Chondrocyte (in vitro differentiated cells): ENCODE measurements at regions not wholly inside any gene's neighbourhood (a gene's known extent, or its start where the extent isn't known, plus 50 kb on each side); places are given as distances from the start of the nearest gene placed in this dataset.
"Not testable (repeated sequence)": the region's sequence is repeated elsewhere in the genome, so short reads cannot be mapped to it uniquely, and the experiment has no call there.

ENCODE experiments used
- DNase-seq: peaks from one replicate; pipeline ENCODE4 v3.0.0; 2021; ENCODE audit warnings: mixed read lengths, low spot score
- H3K27ac Mint-ChIP-seq: one replicate; pipeline ENCODE4 v1.8.0; 2021; ENCODE audit warnings: mild to moderate bottlenecking, moderate library complexity, mixed read lengths; ENCODE audit not compliant: unreplicated experiment
- H3K27me3 Mint-ChIP-seq: 2 replicates; pipeline ENCODE4 v1.8.0; 2021; ENCODE audit warnings: low read depth, mixed read lengths
- H3K36me3 Mint-ChIP-seq: 2 replicates; pipeline ENCODE4 v1.8.0; 2021; ENCODE audit warnings: low read depth, mixed read lengths
- H3K4me1 Mint-ChIP-seq: 2 replicates; pipeline ENCODE4 v1.8.0; 2021; ENCODE audit warnings: low read depth, mild to moderate bottlenecking, mixed read lengths
- H3K4me3 Mint-ChIP-seq: one replicate; pipeline ENCODE4 v1.8.0; 2021; ENCODE audit warnings: mild to moderate bottlenecking, moderate library complexity, mixed read lengths; ENCODE audit not compliant: unreplicated experiment
- H3K9me3 Mint-ChIP-seq: 2 replicates; pipeline ENCODE4 v1.8.0; 2021; ENCODE audit warnings: low read depth, mixed read lengths

GRCh38 chr22:15583007-15583406, 55.0 kb downstream of the OR11H1 start:
- not testable (repeated sequence) for H3K27ac Mint-ChIP-seq, H3K27me3 Mint-ChIP-seq, H3K9me3 Mint-ChIP-seq, H3K36me3 Mint-ChIP-seq, H3K4me1 Mint-ChIP-seq, H3K4me3 Mint-ChIP-seq, DNase-seq

- H3K4me1 Mint-ChIP-seq, H3K27ac Mint-ChIP-seq, H3K27me3 Mint-ChIP-seq, H3K9me3 Mint-ChIP-seq, DNase-seq, H3K36me3 Mint-ChIP-seq, H3K4me3 Mint-ChIP-seq: not testable (repeated sequence)
Measured at GRCh38 chr22:15602199-15602598, 74.2 kb downstream of the OR11H1 start.

- not testable (repeated sequence) for H3K9me3 Mint-ChIP-seq, H3K36me3 Mint-ChIP-seq, DNase-seq, H3K27me3 Mint-ChIP-seq, H3K4me3 Mint-ChIP-seq, H3K4me1 Mint-ChIP-seq, H3K27ac Mint-ChIP-seq
Measured at GRCh38 chr22:15603111-15603510, 75.1 kb downstream of the OR11H1 start.

- DNase-seq, H3K4me1 Mint-ChIP-seq, H3K27me3 Mint-ChIP-seq, H3K9me3 Mint-ChIP-seq, H3K27ac Mint-ChIP-seq, H3K4me3 Mint-ChIP-seq, H3K36me3 Mint-ChIP-seq: not testable (repeated sequence)
Measured at GRCh38 chr22:15604176-15604575, 76.2 kb downstream of the OR11H1 start.

- DNase-seq, H3K9me3 Mint-ChIP-seq, H3K4me3 Mint-ChIP-seq, H3K27ac Mint-ChIP-seq, H3K4me1 Mint-ChIP-seq, H3K27me3 Mint-ChIP-seq, H3K36me3 Mint-ChIP-seq: not testable (repeated sequence)
Measured at GRCh38 chr22:15604679-15605078, 76.7 kb downstream of the OR11H1 start.

- H3K36me3 Mint-ChIP-seq, H3K9me3 Mint-ChIP-seq, H3K4me1 Mint-ChIP-seq: not testable (repeated sequence)
Measured at GRCh38 chr22:15612906-15613305, 76.9 kb upstream of the POTEH start.

GRCh38 chr22:15615136-15615535, 74.7 kb upstream of the POTEH start:
- not testable (repeated sequence) for H3K4me1 Mint-ChIP-seq, H3K27ac Mint-ChIP-seq, DNase-seq, H3K27me3 Mint-ChIP-seq, H3K4me3 Mint-ChIP-seq, H3K9me3 Mint-ChIP-seq, H3K36me3 Mint-ChIP-seq

More at GRCh38 chr22:15612906-15613305, 76.9 kb upstream of the POTEH start:
- H3K27ac Mint-ChIP-seq, H3K27me3 Mint-ChIP-seq, H3K4me3 Mint-ChIP-seq: not testable (repeated sequence)
- peak; percentile 67 for DNase-seq

- H3K36me3 Mint-ChIP-seq, H3K4me1 Mint-ChIP-seq, H3K27me3 Mint-ChIP-seq, H3K4me3 Mint-ChIP-seq, H3K27ac Mint-ChIP-seq: not testable (repeated sequence)
- peaks cover 28% of the 10 kb centered on the region for H3K9me3 Mint-ChIP-seq
- peak; percentile 85 for DNase-seq
Measured at GRCh38 chr22:15628224-15628623, 61.6 kb upstream of the POTEH start.

GRCh38 chr22:15636765-15637164, 53.1 kb upstream of the POTEH start:
- H3K27ac Mint-ChIP-seq, H3K36me3 Mint-ChIP-seq, DNase-seq, H3K4me1 Mint-ChIP-seq, H3K27me3 Mint-ChIP-seq, H3K9me3 Mint-ChIP-seq, H3K4me3 Mint-ChIP-seq: not testable (repeated sequence)

GRCh38 chr22:15637471-15637870, 52.4 kb upstream of the POTEH start:
- H3K9me3 Mint-ChIP-seq, H3K4me3 Mint-ChIP-seq, H3K27me3 Mint-ChIP-seq, H3K27ac Mint-ChIP-seq, H3K36me3 Mint-ChIP-seq, DNase-seq, H3K4me1 Mint-ChIP-seq: not testable (repeated sequence)

GRCh38 chr22:15637886-15638285, 51.9 kb upstream of the POTEH start:
- not testable (repeated sequence) for H3K9me3 Mint-ChIP-seq, H3K27ac Mint-ChIP-seq, H3K36me3 Mint-ChIP-seq, DNase-seq, H3K4me3 Mint-ChIP-seq, H3K4me1 Mint-ChIP-seq, H3K27me3 Mint-ChIP-seq
